ENCODE measurements at regions not wholly inside any gene's neighbourhood (a gene's known extent, or its start where the extent isn't known, plus 50 kb on each side); places are given as distances from the start of the nearest gene placed in this dataset.

GRCh38 chr15:101541501-101542292 is 52.2 kb upstream of the PCSK6 start:
- TF ChIP-seq GABPA (IDR thresholded peaks at IDR 0.05; ENCODE audit: low read depth), result no peak
- no peak for TF ChIP-seq CTCF (IDR thresholded peaks at IDR 0.05; ENCODE audit: insufficient read depth, low read length)
- no peak for TF ChIP-seq POLR2AphosphoS5 (IDR thresholded peaks at IDR 0.05; ENCODE audit: low read depth)
- TF ChIP-seq SPI1 (IDR thresholded peaks at IDR 0.05; ENCODE audit: borderline replicate concordance, low read depth), result no peak
- TF ChIP-seq REST (IDR thresholded peaks at IDR 0.05; ENCODE audit: insufficient replicate concordance, low read depth), result no peak
- no peak overlapping the region for H3K27ac ChIP-seq (replicated peaks)
- H3K4me3 ChIP-seq (replicated peaks; ENCODE audit: insufficient read depth, low read length), result no peak overlapping the region
- no peaks in the 10 kb centered on the region for H3K27me3 ChIP-seq (ENCODE audit: insufficient read depth, poor library complexity, severe bottlenecking)
- DNase-seq (ENCODE audit: low read depth in 1 of 2, low spot score in 1 of 2), result no peak

- DNase-seq (ENCODE audit: low read depth in 1 of 2, low spot score in 1 of 2), result no peak
- Histone ChIP-seq H3K4me3 (replicated peaks; ENCODE audit: insufficient read depth, low read length) (no peak overlapping the region), H3K27me3 (ENCODE audit: insufficient read depth, poor library complexity, severe bottlenecking) (no peaks in the 10 kb centered on the region), H3K27ac (replicated peaks) (no peak overlapping the region)
- no peak for TF ChIP-seq SPI1 (IDR thresholded peaks at IDR 0.05; ENCODE audit: borderline replicate concordance, low read depth)
- TF ChIP-seq POLR2AphosphoS5 (IDR thresholded peaks at IDR 0.05; ENCODE audit: low read depth), result no peak
- no peak for TF ChIP-seq GABPA (IDR thresholded peaks at IDR 0.05; ENCODE audit: low read depth)
- no peak for TF ChIP-seq CTCF (IDR thresholded peaks at IDR 0.05; ENCODE audit: insufficient read depth, low read length)
- TF ChIP-seq REST (IDR thresholded peaks at IDR 0.05; ENCODE audit: insufficient replicate concordance, low read depth), result no peak
Observed at GRCh38 chr15:101540480-101541239, 51.2 kb upstream of the PCSK6 start.

- TF ChIP-seq GABPA (IDR thresholded peaks at IDR 0.05; ENCODE audit: low read depth) (no peak), CTCF (IDR thresholded peaks at IDR 0.05; ENCODE audit: insufficient read depth, low read length) (no peak)
- H3K4me3 ChIP-seq (replicated peaks; ENCODE audit: insufficient read depth, low read length), result no peak overlapping the region
Observed at GRCh38 chr15:101539930-101540329, 50.4 kb upstream of the PCSK6 start.

More at GRCh38 chr15:101539930-101540329, 50.4 kb upstream of the PCSK6 start:
- no peak overlapping the region for H3K27ac ChIP-seq (replicated peaks)
- DNase-seq (ENCODE audit: low read depth in 1 of 2, low spot score in 1 of 2), result no peak
- H3K27me3 ChIP-seq (ENCODE audit: insufficient read depth, poor library complexity, severe bottlenecking), result no peaks in the 10 kb centered on the region

Data from HL-60 (cell line).